SK-N-SH treated with all-trans-retinoic acid at 6 μM for 48 hours (cell line): ENCODE measurements at regions not wholly inside any gene's neighbourhood (a gene's known extent, or its start where the extent isn't known, plus 50 kb on each side); places are given as distances from the start of the nearest gene placed in this dataset.

ENCODE experiments used
- ATAC-seq: fragments of 200-7000 bp; cut with Tn5 transposase; 3 replicates; pipeline ENCODE4 v1.9.1; 2020; ENCODE audit warnings: mild to moderate bottlenecking, moderate library complexity
- ARNTL ChIP-seq: fragments of 450-650 bp; formaldehyde crosslinking; IDR thresholded peaks from 2 replicates; pipeline ENCODE4 v1.5.0; 2020; ENCODE audit warnings: low read depth, mild to moderate bottlenecking, moderate library complexity, borderline replicate concordance
- BACH2 ChIP-seq: fragments of 250-450 bp; sonication (Bioruptor Pico); IDR thresholded peaks from 2 replicates; pipeline ENCODE4 v1.9.0; 2021; ENCODE audit warnings: mild to moderate bottlenecking, borderline replicate concordance
- CSDC2 ChIP-seq: fragments of 250-450 bp; sonication (Bioruptor Pico); IDR thresholded peaks from 2 replicates; pipeline ENCODE4 v1.5.0; 2020; ENCODE audit warnings: mild to moderate bottlenecking, moderate library complexity
- ESRRG ChIP-seq: fragments of 250-450 bp; sonication (Bioruptor Pico); IDR thresholded peaks from 2 replicates; pipeline ENCODE4 v1.6.1; 2021; ENCODE audit warnings: mild to moderate bottlenecking
- GLIS3 ChIP-seq: fragments of 250-450 bp; sonication (Bioruptor Pico); IDR thresholded peaks from 2 replicates; pipeline ENCODE4 v1.5.0; 2020; ENCODE audit warnings: mild to moderate bottlenecking, moderate library complexity
- ISL1 ChIP-seq: fragments of 250-450 bp; sonication (Bioruptor Pico); IDR thresholded peaks from 2 replicates; pipeline ENCODE4 v2.1.2; 2022; ENCODE audit warnings: mild to moderate bottlenecking, moderate library complexity
- OSR1 ChIP-seq: fragments of 250-450 bp; sonication (Bioruptor Pico); IDR thresholded peaks from 2 replicates; pipeline ENCODE4 v1.8.0; 2022; ENCODE audit warnings: moderate library complexity, mild to moderate bottlenecking, inconsistent platforms
- PPARA ChIP-seq: fragments of 250-450 bp; sonication (Bioruptor Pico); IDR thresholded peaks from 2 replicates; pipeline ENCODE4 v1.5.0; 2020; ENCODE audit warnings: mild to moderate bottlenecking, borderline replicate concordance
- RARB ChIP-seq: fragments of 250-450 bp; sonication (Bioruptor Pico); IDR thresholded peaks from 2 replicates; pipeline ENCODE4 v1.8.0; 2021; ENCODE audit warnings: mild to moderate bottlenecking, moderate library complexity
- SNAI2 ChIP-seq: fragments of 250-450 bp; sonication (Bioruptor Pico); IDR thresholded peaks from 2 replicates; pipeline ENCODE4 v1.5.0; 2020; ENCODE audit warnings: mild to moderate bottlenecking, moderate library complexity
- TCF4 ChIP-seq: fragments of 250-450 bp; sonication (Bioruptor Pico); IDR thresholded peaks from 2 replicates; pipeline ENCODE4 v1.8.0; 2021; ENCODE audit warnings: mild to moderate bottlenecking, moderate library complexity, borderline replicate concordance
- TOX ChIP-seq: fragments of 250-450 bp; sonication (Bioruptor Pico); IDR thresholded peaks from 2 replicates; pipeline ENCODE4 v1.8.0; 2021; ENCODE audit warnings: mild to moderate bottlenecking, moderate library complexity, borderline replicate concordance
- ZC3H10 ChIP-seq: fragments of 250-450 bp; sonication (Bioruptor Pico); IDR thresholded peaks from 2 replicates; pipeline ENCODE4 v1.5.1; 2021; ENCODE audit warnings: mild to moderate bottlenecking, moderate library complexity
- ZFP3 ChIP-seq: fragments of 250-450 bp; sonication (Bioruptor Pico); IDR thresholded peaks from 2 replicates; pipeline ENCODE4 v1.5.0; 2020; ENCODE audit warnings: mild to moderate bottlenecking, moderate library complexity
- ZFP30 ChIP-seq: fragments of 450-650 bp; formaldehyde crosslinking; IDR thresholded peaks from 2 replicates; pipeline ENCODE4 v1.5.0; 2022; ENCODE audit warnings: mild to moderate bottlenecking, moderate library complexity
- ZNF565 ChIP-seq: fragments of 450-650 bp; formaldehyde crosslinking; conservative IDR thresholded peaks from 2 replicates; pipeline ENCODE4 v1.5.0; 2020; ENCODE audit warnings: low read depth, mild to moderate bottlenecking, moderate library complexity
- ZNF70 ChIP-seq: fragments of 450-650 bp; formaldehyde crosslinking; IDR thresholded peaks from 2 replicates; pipeline ENCODE4 v1.5.0; 2020; ENCODE audit warnings: mild to moderate bottlenecking, moderate library complexity
- ZNF8 ChIP-seq: fragments of 450-650 bp; formaldehyde crosslinking; IDR thresholded peaks from 2 replicates; pipeline ENCODE4 v1.5.0; 2020; ENCODE audit warnings: mild to moderate bottlenecking, moderate library complexity
- TF ChIP-seq, protein P1 (sequence below): fragments of 250-450 bp; sonication (Bioruptor Pico); IDR thresholded peaks from 2 replicates; pipeline ENCODE4 v1.8.0; 2021; ENCODE audit warnings: low read depth, mild to moderate bottlenecking, moderate library complexity, borderline replicate concordance
- TF ChIP-seq, protein P2 (sequence below): fragments of 250-450 bp; sonication (Bioruptor Pico); IDR thresholded peaks from 2 replicates; pipeline ENCODE4 v1.5.1; 2020; ENCODE audit warnings: low read depth, mild to moderate bottlenecking, moderate library complexity
- TF ChIP-seq, protein P3 (sequence below): fragments of 250-450 bp; sonication (Bioruptor Pico); IDR thresholded peaks from 2 replicates; pipeline ENCODE4 v1.5.1; 2021; ENCODE audit warnings: mild to moderate bottlenecking, moderate library complexity
- TF ChIP-seq, protein P4 (sequence below): fragments of 250-450 bp; sonication (Bioruptor Pico); IDR thresholded peaks from 2 replicates; pipeline ENCODE4 v1.8.0; 2020; ENCODE audit warnings: mild to moderate bottlenecking, moderate library complexity, borderline replicate concordance

DNA sequence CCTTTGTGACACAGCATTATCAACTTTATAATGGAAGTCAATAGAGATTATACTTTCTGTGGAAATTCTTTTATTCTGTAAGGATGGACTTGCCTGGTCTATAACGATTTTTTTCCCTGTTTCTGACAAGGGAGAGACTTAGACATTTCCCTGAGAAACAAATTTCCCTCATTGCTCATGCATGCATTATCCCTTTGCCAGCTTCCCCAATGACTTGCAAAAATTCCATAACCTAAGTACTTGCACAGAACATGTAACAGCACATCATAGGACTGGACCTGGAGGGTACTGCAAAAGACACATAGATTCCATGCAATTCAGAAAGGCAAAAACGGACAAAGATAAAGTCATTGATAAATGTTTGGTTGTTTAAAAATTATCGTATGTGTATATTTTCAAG lies 166.7 kb downstream of the FHIP1A start:
- no peak for ATAC-seq
- TF ChIP-seq SNAI2 (CRISPR knock-in tag) (no peak), ZNF70 (CRISPR knock-in tag) (no peak), ZNF8 (CRISPR knock-in tag) (no peak), ARNTL (no peak), ZNF565 (CRISPR knock-in tag) (no peak), TOX (no peak), BACH2 (CRISPR knock-in tag) (no peak), ISL1 (CRISPR knock-in tag) (no peak), OSR1 (CRISPR knock-in tag) (no peak), CSDC2 (CRISPR knock-in tag) (no peak), TCF4 (CRISPR knock-in tag) (no peak)
- TF ChIP-seq, protein P1, sequence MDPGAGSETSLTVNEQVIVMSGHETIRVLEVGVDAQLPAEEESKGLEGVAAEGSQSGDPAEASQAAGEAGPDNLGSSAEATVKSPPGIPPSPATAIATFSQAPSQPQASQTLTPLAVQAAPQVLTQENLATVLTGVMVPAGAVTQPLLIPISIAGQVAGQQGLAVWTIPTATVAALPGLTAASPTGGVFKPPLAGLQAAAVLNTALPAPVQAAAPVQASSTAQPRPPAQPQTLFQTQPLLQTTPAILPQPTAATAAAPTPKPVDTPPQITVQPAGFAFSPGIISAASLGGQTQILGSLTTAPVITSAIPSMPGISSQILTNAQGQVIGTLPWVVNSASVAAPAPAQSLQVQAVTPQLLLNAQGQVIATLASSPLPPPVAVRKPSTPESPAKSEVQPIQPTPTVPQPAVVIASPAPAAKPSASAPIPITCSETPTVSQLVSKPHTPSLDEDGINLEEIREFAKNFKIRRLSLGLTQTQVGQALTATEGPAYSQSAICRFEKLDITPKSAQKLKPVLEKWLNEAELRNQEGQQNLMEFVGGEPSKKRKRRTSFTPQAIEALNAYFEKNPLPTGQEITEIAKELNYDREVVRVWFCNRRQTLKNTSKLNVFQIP (CRISPR knock-in tag), result no peak
- TF ChIP-seq, all 23 proteins: peak for 0

DNA sequence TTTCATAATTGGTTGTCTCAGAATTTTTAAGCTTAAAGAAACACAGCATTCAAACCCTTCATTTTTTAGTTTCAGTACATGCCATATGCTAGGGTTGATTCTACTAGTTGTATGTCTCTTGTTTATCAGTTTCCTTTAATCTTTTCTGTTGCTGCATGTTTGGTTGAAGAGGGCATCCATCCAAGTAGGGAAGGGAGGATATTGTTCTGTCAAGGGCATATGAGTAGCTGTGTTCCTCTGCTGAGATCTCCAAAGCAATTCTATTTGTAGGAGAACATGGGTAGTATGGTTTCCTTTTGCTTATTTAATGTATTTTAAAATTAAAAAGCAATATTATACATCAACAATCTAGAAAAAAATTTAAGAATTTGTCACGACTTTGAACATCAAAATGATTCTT lies 167.7 kb downstream of the FHIP1A start:
- no peak for ATAC-seq
- no peak for TF ChIP-seq GLIS3
- no peak for TF ChIP-seq ZC3H10 (CRISPR knock-in tag)
- TF ChIP-seq, protein P2, sequence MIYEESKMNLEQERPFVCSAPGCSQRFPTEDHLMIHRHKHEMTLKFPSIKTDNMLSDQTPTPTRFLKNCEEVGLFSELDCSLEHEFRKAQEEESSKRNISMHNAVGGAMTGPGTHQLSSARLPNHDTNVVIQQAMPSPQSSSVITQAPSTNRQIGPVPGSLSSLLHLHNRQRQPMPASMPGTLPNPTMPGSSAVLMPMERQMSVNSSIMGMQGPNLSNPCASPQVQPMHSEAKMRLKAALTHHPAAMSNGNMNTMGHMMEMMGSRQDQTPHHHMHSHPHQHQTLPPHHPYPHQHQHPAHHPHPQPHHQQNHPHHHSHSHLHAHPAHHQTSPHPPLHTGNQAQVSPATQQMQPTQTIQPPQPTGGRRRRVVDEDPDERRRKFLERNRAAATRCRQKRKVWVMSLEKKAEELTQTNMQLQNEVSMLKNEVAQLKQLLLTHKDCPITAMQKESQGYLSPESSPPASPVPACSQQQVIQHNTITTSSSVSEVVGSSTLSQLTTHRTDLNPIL, result no peak
- no peak for TF ChIP-seq ZFP3 (CRISPR knock-in tag)

DNA sequence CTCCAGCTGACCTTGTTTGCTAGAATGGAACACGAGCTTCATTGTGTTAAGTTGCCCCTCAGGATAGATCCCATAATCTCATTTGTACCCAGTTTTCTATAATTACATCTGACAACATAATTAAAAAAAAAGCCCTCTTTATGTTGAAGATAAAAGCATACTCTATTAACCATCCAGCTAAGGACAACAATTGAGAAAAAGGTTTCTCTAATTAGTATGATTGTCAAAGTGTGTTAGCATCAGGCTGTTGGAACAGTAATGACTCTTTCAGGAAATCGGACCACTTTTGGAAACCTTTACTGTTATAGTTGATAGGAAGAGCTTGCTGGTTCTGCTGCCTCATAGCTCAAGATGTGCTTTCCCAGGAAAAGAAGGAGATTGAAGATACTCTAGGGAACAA lies 172.6 kb downstream of the FHIP1A start:
- TF ChIP-seq ZFP30 (no peak), TCF4 (CRISPR knock-in tag) (no peak), RARB (CRISPR knock-in tag) (no peak), TOX (no peak), OSR1 (CRISPR knock-in tag) (no peak), ZC3H10 (CRISPR knock-in tag) (no peak), ISL1 (CRISPR knock-in tag) (no peak), ZNF565 (CRISPR knock-in tag) (no peak), GLIS3 (no peak), ZFP3 (CRISPR knock-in tag) (no peak), ESRRG (CRISPR knock-in tag) (no peak), ZNF70 (CRISPR knock-in tag) (no peak)
- TF ChIP-seq, protein P2, result no peak
- TF ChIP-seq, protein P3, sequence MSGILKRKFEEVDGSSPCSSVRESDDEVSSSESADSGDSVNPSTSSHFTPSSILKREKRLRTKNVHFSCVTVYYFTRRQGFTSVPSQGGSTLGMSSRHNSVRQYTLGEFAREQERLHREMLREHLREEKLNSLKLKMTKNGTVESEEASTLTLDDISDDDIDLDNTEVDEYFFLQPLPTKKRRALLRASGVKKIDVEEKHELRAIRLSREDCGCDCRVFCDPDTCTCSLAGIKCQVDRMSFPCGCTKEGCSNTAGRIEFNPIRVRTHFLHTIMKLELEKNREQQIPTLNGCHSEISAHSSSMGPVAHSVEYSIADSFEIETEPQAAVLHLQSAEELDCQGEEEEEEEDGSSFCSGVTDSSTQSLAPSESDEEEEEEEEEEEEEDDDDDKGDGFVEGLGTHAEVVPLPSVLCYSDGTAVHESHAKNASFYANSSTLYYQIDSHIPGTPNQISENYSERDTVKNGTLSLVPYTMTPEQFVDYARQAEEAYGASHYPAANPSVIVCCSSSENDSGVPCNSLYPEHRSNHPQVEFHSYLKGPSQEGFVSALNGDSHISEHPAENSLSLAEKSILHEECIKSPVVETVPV (CRISPR knock-in tag), result no peak
- ATAC-seq, result no peak; the same call in 2 of the 3 replicates

DNA sequence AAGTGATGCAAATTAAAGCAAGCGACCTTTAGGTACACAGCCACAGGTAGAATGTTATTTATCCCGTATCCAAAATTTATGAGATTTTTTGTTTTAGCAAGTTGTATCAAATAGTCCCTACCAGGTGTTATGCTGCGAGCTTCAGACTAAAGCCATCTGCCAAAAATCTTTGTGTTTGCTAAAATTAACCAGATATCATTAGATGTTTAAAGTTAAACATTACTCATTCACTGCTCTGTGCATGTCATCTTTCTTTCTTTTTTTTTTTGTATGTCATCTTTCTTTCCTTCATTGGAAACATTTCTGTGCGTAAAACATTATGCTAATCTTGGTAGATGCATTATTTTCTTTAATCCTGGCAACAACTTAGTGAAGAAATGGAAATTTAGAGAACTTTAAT lies 173.1 kb downstream of the FHIP1A start:
- TF ChIP-seq ISL1 (CRISPR knock-in tag) (no peak), ZNF565 (CRISPR knock-in tag) (no peak), PPARA (CRISPR knock-in tag) (no peak), ZFP3 (CRISPR knock-in tag) (no peak), ZNF70 (CRISPR knock-in tag) (no peak), CSDC2 (CRISPR knock-in tag) (no peak), OSR1 (CRISPR knock-in tag) (no peak), BACH2 (CRISPR knock-in tag) (no peak), RARB (CRISPR knock-in tag) (no peak), SNAI2 (CRISPR knock-in tag) (no peak)
- TF ChIP-seq, protein P4, sequence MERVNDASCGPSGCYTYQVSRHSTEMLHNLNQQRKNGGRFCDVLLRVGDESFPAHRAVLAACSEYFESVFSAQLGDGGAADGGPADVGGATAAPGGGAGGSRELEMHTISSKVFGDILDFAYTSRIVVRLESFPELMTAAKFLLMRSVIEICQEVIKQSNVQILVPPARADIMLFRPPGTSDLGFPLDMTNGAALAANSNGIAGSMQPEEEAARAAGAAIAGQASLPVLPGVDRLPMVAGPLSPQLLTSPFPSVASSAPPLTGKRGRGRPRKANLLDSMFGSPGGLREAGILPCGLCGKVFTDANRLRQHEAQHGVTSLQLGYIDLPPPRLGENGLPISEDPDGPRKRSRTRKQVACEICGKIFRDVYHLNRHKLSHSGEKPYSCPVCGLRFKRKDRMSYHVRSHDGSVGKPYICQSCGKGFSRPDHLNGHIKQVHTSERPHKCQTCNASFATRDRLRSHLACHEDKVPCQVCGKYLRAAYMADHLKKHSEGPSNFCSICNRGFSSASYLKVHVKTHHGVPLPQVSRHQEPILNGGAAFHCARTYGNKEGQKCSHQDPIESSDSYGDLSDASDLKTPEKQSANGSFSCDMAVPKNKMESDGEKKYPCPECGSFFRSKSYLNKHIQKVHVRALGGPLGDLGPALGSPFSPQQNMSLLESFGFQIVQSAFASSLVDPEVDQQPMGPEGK (CRISPR knock-in tag), result no peak
- TF ChIP-seq, protein P2, result no peak
- ATAC-seq, result no peak
